GM21619 (cell line): ENCODE measurements at regions not wholly inside any gene's neighbourhood (a gene's known extent, or its start where the extent isn't known, plus 50 kb on each side); places are given as distances from the start of the nearest gene placed in this dataset.
A peak's percentile ranks its signal among the peaks of the same experiment; 100 is the strongest.

Experiments
- ATAC-seq: cut with Tn5 transposase; IDR thresholded peaks from one replicate; pipeline ENCODE4 v1.9.1; 2021; ENCODE audit not compliant: unreplicated experiment

DNA sequence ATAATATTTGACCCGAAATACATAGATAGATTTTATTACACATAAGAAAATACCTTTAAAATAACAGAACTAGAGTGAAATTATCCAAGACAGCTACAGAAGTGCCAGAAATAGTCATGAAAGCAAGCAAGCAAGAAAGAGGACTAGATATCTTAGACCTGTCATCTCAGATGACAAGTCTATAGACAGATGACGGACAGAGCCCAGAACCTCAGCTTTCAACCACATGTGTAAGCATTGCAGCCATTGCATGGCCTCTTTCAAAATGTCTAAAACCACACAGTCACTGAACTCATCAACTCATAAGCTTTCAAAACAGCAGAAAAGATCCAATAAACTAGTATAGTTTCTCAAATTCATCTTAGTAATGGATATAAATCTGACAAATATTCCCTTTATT lies 59.8 kb upstream of the FHIT start:
- ATAC-seq = no peak

DNA sequence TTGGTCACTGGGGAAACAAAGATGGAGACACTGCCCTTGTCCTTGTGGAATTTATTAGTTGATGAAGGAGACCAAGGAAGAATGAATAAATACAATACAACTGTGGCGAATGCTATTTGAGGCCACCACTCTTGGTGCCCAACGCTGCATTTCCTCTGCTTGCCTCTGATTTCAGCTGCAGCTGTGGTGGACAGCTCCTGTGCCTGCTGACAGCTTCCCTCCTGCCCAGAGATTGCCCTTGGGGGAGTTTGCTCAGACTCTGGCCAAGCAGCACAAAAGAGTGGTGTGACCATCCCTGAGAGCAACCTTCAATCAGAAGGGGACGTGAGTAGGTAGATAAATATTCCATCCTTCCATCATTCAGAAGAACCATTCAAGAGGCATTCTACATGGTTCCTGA lies 64.6 kb upstream of the FHIT start:
- no peak for ATAC-seq

DNA sequence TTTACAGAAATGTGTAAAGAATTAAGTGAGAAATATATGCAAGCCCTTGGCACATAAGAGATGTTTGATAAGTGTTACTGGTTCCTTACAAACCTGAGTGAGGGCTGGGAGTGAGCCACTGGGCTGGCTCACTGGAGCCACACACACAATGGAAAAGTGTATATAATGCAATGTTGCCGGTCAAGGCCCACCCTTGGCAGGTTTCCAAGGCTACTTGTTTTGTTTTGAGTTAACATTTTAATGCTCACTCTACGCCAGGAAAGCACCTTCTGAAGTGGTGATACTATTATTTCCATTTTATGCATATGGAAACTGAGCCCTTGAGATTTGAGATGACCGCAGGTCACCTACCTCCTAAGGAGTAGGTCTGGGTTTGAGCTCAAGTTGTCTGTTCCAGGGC lies 71.8 kb upstream of the FHIT start:
- ATAC-seq = no peak

DNA sequence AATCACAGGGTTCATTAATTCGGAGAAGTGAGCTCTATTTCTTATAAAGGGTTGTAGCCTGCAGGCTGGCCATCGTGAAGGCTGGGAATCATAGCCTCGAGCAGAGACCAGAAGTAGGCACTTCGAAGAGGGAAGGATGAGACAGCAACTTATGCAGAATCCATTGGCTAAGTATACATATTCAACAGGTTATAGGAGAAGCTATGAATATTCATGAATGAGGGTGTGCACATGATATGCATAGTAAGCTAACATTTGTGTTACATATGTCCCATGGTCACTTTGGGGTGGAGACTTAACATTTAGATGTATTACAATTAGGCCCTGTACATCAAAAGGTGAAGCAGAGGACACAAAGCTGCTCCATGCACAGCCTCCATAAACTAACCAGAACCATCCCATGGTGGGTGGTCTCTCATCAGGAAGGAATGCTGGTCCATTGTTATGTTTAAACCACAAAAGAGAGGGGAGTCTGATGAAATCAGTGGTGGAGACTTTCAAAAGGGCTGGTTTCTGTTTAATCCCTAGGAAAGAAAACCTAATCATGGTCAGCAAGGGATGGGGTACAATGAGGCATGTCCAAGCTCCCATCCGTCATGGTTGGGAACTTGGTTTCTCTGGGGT lies 80.8 kb upstream of the FHIT start:
- ATAC-seq = no peak

DNA sequence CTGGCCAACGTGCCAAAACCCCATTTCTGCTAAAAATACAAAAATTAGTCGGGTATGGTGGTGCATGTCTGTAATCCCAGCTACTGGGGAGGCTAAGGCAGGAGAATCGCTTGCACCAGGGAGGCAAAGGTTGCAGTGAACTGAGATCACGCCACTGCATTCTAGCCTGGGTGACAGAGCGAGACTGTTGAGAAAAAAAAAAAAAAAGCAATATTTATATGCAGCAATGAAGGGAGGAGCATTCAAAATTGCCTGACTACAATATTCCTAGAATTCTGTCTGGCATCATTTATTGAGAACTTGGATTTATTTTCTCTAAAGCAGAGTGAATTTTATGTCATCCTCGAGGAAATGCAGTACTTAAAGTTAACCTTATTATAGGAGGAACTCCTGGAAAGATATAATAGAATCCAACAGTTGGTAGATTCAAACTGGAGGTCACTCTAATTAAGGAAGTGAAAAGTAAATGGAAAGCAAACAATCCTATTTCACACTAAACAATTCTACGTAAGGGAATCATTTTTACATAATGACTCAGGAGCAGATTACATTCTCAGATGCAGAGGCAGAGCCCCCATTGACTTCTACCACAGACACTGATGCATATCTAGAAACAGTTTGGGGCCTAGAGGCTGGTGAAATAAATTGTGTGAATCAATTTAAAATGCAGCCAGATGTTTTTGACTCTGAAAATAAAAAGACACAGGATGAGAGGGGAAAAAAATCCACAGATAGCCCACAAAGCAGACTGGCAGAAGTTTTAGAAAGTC lies 82.1 kb upstream of the FHIT start:
- ATAC-seq = no peak

DNA sequence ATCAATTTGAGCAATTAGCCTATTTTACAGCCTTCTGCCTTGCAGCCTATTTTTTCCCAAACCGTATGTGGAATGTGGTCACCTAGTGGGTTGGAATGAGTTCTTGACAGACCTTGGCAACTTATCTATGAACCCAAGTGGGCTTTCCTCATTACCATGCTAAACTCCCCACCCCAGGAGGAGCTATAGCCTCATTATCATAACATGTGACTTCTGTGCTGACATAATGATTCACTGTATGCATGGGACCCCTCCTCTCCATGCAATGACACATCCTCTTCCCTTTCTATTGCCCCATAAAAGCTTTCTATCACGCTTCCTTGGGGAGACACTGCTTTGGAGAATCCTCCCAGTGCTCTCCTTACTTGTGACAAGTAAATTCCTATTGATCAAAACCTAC lies 83.5 kb upstream of the FHIT start:
- no peak for ATAC-seq

DNA sequence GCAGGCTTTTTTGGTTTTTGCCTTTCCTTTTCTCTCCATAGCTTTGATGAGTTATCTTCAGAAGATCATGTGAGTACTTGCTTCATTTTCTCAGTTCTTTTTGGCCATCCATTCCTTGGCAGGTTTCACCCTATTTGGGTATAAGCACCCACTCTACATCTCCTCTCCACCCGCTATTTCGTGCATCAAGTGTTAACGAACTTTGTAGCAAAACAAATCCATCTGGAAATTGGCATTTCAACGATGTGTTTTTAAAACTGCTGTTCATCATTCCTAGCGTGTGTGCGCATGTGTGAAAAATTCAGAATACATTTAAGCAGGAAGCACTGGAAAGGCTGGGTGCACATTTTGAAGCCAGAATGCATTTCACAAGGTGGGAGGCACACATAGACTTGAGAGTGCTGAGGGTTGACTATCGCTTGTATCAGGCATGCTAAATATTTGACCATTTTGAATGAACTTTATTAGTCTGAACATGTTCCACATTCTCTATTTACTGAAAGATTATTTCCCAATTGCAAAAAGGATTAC lies 89.7 kb upstream of the FHIT start:
- no peak for ATAC-seq

DNA sequence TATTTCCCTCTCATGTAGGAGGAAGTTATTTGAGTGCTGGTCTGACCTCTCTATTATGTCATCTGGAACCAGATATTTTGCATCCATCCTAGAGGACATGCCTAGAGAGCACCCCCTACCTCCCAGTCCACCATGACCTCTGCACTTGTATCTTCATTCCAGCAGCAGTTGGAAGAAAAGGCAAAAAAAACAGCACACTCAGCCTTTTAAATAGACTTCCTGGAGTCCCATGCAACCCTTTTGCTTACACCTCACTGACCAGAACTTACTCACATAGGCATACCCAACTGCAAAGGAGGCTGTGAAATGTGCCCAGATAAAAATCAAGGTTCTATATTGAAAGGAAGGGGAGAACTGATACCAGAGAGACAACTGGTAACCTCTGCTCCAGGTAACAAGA lies 92.3 kb upstream of the FHIT start:
- ATAC-seq = no peak

DNA sequence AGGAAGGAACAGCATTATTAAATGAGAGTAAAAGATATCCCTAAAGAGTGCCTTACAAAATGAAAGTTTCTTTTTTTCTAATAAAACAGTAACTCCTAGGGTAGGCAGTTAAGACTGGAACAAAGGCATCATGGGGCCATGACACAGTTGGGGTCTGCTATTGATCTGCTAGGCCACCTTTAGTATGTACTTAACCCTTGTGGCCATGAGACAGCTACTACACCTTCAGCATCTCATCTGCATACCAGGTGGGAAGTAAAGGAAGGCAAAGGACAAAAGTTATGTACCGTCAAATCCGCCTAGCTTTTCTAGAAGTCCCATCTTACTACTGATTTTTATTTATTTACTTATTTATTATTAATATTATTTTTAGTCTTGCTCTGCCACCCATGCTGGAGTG lies 93.8 kb upstream of the FHIT start:
- ATAC-seq = no peak

DNA sequence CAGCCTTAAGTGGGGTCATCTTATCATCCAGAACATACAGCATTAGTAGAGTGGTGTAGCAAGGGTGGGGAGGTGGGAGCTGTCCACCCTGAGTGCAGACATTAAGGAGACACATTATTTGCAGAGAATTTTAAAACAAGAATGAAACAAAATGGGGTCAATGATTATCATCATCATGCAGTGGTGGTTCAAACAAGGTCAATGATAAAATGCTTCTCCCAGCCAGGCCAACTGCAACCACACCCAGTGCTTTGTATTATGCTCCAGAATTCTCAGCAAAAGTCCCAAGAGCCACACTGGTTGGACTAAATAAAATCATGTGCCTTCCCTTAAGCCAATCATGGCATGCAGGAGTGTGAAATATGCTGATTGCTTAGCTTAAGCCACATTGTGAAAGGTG lies 96.7 kb upstream of the FHIT start:
- ATAC-seq = no peak

DNA sequence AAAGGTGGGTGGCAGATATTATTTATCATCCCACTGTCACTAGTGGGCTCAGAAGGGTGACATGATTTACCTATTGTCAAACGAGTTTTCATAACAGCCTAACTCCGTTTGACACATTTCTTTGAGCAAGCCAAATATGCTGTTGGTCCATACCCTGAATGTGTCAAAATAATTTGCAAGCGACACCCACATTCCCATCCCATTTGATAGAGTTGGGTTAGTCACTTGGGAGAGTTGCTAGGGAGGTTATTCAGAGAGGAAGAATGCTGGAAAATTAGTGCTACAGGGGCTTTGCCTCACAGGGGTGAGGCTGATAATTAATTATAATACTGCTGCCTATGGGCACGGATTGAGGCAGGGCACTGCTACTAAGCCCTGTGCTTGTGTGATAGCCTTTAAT lies 98.5 kb upstream of the FHIT start:
- ATAC-seq = no peak

DNA sequence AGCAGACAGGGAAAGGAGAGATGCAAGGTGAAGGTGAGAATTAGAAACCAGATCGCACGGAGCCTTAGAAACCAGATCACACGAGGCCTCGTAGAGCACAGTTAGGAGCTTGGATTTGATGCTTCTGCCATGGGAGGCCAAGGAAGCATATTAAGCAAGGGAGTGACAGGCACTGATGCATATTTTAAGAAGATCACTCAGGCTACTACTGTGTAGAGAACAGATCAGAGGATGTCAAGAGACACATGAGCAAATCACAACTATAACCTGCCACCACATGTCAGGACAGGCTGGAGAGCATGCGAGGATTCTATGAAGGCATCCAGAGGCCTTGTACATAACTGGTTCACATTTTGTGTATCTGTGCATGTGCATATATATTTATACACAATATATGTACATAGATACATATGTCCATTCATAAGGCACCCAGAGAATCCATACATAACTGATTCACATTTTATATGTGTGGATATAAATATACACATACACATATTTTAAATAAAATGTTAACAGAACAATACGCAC lies 99.6 kb upstream of the FHIT start:
- no peak for ATAC-seq

DNA sequence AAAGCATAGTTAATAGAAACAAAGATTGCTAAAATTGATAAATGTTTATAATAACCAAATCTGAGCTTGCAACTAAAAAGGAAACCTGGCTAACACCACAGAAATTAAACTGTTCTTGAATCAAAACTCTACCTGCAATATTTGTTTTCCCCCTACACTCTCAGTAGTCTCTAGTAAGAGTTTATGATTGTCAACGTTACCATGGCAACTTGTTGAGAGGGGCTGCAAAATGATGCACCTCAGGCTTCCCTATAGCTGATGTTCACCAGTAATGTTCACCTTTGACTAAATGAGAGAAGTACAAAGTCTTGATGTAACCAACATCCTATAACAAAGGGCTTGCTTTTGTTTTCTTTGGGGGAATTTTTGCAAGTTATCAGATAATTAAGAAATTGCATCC lies 101.1 kb upstream of the FHIT start:
- no peak for ATAC-seq

DNA sequence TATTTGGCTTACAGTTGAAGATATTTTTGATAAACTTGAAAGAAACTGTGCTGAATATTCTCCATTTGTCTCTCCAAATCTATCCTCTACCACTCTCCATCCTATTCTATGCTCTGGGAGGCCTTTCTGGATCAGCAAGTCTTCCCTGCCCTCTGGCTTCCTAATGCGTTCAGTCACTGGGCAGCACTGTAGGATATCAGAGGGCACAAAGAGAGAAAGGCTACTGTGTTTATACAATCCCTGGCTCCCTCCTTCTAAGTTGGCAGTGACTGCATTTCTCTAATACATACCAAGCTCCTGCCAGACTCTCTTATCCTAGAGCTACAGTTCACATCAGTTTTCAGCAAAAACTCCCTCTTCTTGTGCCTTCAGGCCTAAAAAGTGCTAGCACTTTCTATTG lies 102.1 kb upstream of the FHIT start:
- ATAC-seq = no peak

DNA sequence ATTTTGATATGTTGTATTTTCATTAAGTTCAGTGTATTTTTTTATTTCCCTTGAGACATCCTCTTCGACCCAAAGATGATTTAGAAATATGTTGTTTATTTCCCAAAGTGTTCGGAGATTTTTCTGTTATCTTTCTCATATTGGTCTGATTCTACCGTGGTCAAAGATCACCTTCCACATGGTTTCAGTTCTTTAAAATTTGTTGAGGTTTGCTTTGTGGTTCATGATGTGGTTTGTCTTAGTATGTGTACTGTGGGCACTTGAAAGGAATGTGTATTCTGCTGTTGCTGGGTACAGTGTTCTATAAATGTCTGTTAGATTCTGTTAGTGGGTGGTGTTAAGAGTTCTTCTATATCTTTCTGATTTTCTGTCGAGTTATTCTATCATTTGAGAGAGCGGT lies 103.4 kb upstream of the FHIT start:
- no peak for ATAC-seq

DNA sequence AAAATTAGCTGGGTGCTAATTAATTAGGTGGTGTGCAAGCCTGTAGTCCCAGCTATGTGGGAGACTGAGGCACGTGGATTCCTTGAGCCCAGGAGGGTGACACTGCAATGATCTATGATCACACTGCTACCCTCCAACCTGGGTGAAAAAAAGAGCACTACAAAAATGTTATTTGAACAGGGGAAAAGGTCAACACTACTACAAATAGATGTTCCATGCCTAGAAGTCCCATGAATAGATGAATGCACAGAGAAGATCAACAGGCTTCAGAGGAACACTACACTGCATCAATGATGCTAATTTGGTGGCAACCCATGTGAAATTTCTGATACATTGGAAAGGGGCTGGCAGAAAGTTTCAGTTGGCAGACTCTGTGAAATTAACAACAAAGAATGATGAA lies 105.4 kb upstream of the FHIT start:
- no peak for ATAC-seq

DNA sequence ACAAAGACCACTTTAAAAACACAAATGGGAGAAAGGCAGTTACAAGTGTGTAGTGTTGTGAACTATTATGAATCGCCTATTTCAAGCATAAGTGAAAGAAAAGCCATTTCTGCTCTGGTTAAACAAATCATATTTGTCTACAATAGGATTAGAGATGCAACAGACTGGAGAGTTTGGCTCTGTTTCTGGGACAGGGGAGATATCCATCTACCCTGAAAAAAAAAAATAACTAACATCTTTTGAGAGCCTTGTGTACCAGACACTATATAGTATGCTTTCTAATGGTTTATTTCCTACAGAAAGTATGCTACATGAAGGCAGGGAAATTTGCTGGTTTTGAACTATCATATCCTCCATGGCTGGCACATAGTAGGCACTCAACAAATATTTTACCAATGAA lies 106.7 kb upstream of the FHIT start:
- no peak for ATAC-seq

DNA sequence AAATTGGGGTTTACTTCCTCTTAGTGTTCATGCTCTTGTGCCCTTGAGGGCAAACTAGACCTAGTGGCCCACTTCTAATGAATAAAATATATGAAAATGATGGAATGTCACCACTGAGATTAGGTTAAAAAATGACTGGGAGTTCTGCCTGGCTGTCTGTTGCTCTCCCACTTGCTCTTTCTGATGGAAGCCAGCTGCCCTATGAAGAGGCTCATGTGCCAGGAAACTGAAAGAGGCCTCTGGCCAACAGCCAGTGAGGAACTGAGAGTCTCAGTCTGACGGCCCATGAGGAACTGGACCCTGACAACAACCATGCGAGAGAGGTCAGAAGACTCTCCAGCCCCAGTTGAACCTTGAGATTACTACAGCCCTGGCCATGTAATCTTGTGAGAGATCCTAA lies 107.1 kb upstream of the FHIT start:
- ATAC-seq = peak; percentile 100

DNA sequence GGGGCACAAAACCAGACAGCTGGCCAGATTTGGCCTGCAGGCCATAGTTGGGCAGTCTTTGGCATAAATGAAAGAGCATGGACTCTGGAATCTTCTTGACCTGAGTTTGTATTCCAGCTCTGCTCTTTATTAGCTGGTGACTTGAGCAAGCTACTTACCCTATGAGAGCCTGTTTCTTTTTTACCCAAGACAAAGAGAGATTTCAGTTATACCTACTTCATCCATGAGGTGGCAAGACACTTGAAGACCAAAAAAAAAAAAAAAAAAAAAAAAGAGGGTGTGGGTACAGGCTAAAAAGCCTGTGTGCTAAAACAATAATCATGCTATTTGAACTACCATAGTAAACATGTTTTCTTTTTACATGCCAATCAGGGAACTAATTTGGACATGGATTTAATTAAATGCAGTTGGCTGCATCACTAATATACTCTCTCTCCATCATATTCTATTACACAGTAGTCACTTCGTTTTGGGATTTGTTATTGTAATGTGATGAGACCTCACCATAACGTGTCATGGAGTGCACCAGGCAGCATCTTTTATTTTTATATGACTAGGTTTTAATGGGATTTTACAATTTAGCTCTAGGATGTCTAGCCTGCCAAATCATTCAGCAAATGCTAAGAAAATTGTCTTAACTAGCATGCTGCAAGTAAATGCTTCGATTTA lies 109.2 kb upstream of the FHIT start:
- ATAC-seq = no peak

DNA sequence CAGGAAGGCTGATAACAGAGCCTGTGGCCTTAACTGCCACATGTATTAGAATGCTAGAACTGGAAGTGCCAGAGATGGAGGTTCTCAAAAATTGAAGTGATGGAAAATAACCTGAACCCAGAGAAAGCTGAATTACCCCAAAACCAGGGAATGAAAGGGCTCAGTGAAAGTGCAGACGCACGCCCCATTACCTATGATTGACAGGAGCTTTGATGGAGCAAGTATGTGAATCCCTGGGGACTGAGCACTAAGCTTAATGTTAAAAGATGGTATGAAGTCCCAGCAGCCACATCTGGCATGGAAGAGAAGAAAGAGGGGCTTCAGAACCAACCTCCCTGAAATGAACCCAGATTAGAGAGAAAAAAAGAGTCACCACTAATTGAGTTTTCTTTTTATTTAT lies 118.4 kb upstream of the FHIT start:
- no peak for ATAC-seq

DNA sequence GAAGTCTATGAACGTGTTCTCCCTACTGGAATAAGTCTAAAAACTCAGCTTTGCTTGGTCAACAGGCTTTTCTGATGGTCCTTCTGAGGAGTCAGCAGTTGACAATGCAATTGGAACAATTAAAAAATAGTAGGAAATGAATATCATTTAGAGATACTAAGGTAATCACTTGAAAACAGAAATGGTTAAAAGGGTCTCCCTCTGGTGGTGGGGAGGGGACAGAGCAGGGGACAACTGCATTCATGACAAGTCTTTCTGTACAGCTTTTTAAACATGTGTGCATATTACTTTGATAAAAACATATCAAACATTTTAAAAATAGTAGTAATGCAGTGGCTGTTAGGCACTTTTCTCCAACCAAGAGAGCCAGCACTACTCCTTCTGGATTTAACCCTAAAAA lies 119.9 kb upstream of the FHIT start:
- ATAC-seq = no peak

DNA sequence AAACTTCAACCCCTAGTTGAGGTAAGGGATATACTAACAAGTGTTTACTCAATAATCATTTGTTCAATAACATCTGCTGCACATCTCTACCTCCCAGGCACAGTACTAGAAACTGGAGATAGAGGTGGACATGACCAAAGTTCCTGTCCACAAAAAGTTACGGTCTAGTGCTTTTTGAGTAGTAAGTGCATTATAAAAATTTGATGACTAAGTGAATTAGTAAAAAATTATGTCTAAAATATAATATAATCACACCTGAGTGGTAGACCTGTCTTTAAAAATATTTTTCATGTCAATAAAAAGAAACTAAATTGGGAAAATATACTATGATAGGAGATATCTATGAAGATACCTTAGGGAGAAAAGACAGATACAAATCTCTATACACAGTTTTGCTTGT lies 121.5 kb upstream of the FHIT start:
- no peak for ATAC-seq
